ENCODE measurements at regions not wholly inside any gene's neighbourhood (a gene's known extent, or its start where the extent isn't known, plus 50 kb on each side); places are given as distances from the start of the nearest gene placed in this dataset.

DNA sequence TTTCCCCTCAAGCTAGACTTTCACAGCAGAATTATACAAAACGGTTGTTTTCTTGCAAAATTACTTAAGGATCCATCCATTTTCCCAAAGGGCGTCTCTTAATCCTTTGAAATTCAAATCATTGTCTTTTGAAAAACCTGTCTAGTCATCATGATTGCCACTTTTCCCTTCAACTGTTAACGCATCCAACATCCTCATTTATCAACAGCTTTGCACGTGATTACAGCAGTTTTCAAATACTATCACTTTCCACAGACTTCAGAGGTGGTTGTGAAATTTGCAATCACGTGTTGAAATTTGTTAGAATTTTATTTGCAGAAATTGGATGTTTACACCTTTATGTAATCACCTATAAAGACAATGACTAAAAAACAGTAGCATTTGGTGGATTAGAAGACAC is 304.4 kb upstream of the SLC39A10 start:
- Histone ChIP-seq H3K4me2 (no peak overlapping the region), H3K27ac (peak overlapping the region in 1 of 11 experiments; percentile 0; a peak in 1 of 22 replicates), H3K4me1 (no peaks in the 10 kb centered on the region), H4K20me1 (no peaks in the 10 kb centered on the region), H3K4me3 (no peak overlapping the region), H3K9ac (no peak overlapping the region), H3K9me3 (replicated peaks in 1 of 11) (peaks cover 0 to 12% (median 3%) of the 10 kb centered on the region in 11 experiments; a peak in 6 of 22 replicates), H3K36me3 (no peaks in the 10 kb centered on the region), H3K27me3 (no peaks in the 10 kb centered on the region)
- TF ChIP-seq Cebpa-rat (IDR thresholded peaks at IDR 0.05) = no peak

DNA sequence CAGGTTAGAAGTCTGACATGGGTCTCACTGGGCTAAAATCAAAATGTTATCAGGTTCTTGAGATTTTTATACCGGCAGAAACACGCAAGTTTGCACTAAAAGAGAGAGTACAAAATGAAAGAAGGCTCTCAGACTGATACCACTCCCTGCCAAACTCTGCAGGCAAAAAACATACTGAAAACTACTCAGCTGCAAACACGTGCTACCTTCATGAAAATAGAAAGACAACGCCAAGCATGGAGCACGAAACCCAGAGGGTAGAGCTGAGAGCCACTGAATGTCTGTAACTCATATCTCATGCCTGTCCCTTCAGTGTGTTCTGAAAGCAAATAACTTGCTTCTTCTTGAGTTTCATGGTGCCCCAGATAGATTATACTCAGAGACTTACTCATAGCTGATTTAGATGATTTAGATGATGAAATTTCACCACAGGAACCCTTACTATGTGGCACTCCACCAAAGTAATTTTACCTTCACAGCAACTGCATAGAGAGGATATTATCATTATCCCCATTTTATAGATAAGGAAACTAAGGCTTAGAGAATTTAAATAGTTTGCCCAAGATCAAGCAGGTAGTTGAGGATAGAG is 313.0 kb upstream of the SLC39A10 start:
- Histone ChIP-seq H3K4me1 (peaks cover 0 to 7% (median 0%) of the 10 kb centered on the region in 10 experiments; a peak in 2 of 20 replicates), H3K4me2 (no peak overlapping the region), H3K9me3 (replicated peaks in 1 of 11) (peaks cover 0 to 13% (median 4%) of the 10 kb centered on the region in 11 experiments; a peak in 9 of 22 replicates), H4K20me1 (no peaks in the 10 kb centered on the region), H3K36me3 (no peaks in the 10 kb centered on the region), H3K4me3 (no peak overlapping the region), H3K9ac (no peak overlapping the region), H3K27me3 (no peaks in the 10 kb centered on the region), H3K27ac (no peak overlapping the region)
- no peak for TF ChIP-seq Cebpa-rat (IDR thresholded peaks at IDR 0.05)

DNA sequence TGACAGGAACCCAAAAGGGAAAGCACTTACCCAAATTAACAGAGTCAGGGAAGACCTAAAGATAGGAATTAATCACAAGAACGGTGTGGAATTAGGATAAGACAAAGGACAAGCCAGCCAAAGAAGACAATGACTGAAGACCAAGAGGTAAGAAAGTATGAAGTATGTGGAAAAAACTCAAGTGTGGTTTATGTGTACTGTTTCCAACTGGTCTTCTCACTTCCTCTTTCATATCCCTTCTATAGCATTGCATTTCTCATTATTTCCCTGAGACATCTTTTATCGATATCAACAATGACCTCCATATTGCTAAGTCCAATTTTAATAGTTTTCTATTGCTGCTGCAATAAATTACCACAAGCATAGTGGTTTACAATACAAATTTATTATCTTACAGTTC is 313.5 kb upstream of the SLC39A10 start:
- Histone ChIP-seq H3K27me3 (no peaks in the 10 kb centered on the region), H3K36me3 (no peaks in the 10 kb centered on the region), H3K27ac (no peak overlapping the region), H3K4me2 (no peak overlapping the region), H3K4me1 (peaks cover 0 to 7% (median 0%) of the 10 kb centered on the region in 10 experiments; a peak in 2 of 20 replicates), H3K9ac (no peak overlapping the region), H3K9me3 (replicated peaks in 1 of 11) (peaks cover 0 to 13% (median under 1%) of the 10 kb centered on the region in 11 experiments; a peak in 9 of 22 replicates), H4K20me1 (no peaks in the 10 kb centered on the region), H3K4me3 (no peak overlapping the region)
- no peak for TF ChIP-seq Cebpa-rat (IDR thresholded peaks at IDR 0.05)

DNA sequence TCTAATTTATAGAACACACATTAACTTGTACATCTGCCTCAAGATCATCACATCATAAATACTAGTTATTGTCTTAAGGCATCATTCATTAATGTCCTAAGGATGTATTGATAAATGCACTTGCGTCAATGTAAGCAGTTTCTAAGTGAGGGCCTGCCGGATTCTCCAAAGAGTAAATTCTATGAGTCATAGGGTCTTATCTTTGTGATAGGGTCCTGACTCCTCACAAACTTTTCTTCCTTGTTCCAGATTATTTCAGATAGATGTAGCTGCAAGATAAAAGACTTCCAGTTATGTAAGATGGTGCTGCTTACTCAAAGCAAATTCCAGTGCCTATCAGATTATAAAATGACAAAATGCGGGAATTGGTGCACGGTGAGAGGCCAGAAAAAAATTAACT is 315.0 kb upstream of the SLC39A10 start:
- no peak for TF ChIP-seq Cebpa-rat (IDR thresholded peaks at IDR 0.05)
- Histone ChIP-seq H4K20me1 (no peaks in the 10 kb centered on the region), H3K9me3 (replicated peaks in 1 of 11) (peaks cover 0 to 13% (median 0%) of the 10 kb centered on the region in 11 experiments; a peak in 3 of 22 replicates), H3K36me3 (no peaks in the 10 kb centered on the region), H3K4me1 (peaks cover 4 to 11% (median 8%) of the 10 kb centered on the region in 10 experiments; a peak in 9 of 20 replicates), H3K27me3 (no peaks in the 10 kb centered on the region), H3K9ac (no peak overlapping the region), H3K27ac (no peak overlapping the region), H3K4me3 (no peak overlapping the region), H3K4me2 (no peak overlapping the region)

DNA sequence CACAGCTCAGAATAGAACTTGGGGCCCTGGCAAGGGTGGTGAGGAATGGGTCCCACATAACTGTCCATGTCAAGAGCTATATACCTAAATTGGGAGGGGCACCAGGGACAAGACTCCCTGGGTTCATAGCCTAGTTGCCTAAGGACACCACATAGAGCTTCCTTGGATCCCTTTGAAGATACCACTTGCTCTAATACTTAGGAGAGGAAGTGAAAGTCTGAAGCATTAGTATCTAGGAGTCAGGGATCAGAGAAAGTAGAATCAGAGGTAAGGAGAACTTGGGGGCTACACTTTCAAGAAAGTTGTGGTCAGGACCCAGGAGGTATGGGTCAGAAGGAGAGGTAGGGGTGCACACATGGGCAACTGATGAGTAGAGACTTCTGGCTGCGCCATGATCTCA is 318.2 kb upstream of the SLC39A10 start:
- H4K20me1 ChIP-seq = no peaks in the 10 kb centered on the region
- no peak overlapping the region for H3K4me3 ChIP-seq
- H3K4me1 ChIP-seq = peaks cover 4 to 11% (median 8%) of the 10 kb centered on the region in 10 experiments; a peak in 9 of 20 replicates
- no peak for TF ChIP-seq Cebpa-rat (IDR thresholded peaks at IDR 0.05)
- H3K9me3 ChIP-seq (replicated peaks in 1 of 11) = peaks cover 0 to 9% (median 0%) of the 10 kb centered on the region in 11 experiments; a peak in 4 of 22 replicates
- peak overlapping the region in 1 of 11 experiments; percentile 33; a peak in 1 of 22 replicates for H3K4me2 ChIP-seq
- H3K36me3 ChIP-seq = no peaks in the 10 kb centered on the region
- no peak overlapping the region for H3K27ac ChIP-seq
- H3K27me3 ChIP-seq = no peaks in the 10 kb centered on the region
- no peak overlapping the region for H3K9ac ChIP-seq

DNA sequence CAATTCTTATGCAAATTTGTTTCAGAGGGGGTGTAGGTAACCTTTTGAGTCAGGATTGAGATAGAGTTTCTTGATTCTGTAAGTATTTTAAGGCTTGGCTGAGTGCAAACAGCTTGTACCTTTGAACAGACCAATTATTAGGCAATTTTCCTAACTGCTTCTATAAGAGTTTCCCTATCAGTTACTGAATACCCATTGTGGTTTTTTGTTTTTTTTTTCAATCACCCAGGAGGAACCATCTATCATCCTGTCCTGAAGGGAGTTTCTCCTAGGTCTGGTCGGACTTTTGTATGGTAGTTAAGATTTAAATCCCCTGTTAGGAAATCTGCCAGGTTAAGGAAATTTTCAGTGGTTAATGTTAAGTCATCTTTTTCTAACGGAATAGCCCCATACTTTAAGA is 319.4 kb upstream of the SLC39A10 start:
- no peaks in the 10 kb centered on the region for H4K20me1 ChIP-seq
- TF ChIP-seq Cebpa-rat (IDR thresholded peaks at IDR 0.05) = no peak
- H3K9ac ChIP-seq = no peak overlapping the region
- no peaks in the 10 kb centered on the region for H3K27me3 ChIP-seq
- H3K36me3 ChIP-seq = no peaks in the 10 kb centered on the region
- H3K9me3 ChIP-seq (replicated peaks in 1 of 11) = peaks cover 0 to 9% (median 0%) of the 10 kb centered on the region in 11 experiments; a peak in 2 of 22 replicates
- peak overlapping the region in 5 of 11 experiments; percentile 7 to 52 (median 37); a peak in 9 of 22 replicates for H3K4me2 ChIP-seq
- peaks cover 4 to 11% (median 8%) of the 10 kb centered on the region in 10 experiments; a peak in 9 of 20 replicates for H3K4me1 ChIP-seq
- H3K4me3 ChIP-seq = no peak overlapping the region
- H3K27ac ChIP-seq = peak overlapping the region in 1 of 11 experiments; percentile 22; a peak in 1 of 22 replicates

DNA sequence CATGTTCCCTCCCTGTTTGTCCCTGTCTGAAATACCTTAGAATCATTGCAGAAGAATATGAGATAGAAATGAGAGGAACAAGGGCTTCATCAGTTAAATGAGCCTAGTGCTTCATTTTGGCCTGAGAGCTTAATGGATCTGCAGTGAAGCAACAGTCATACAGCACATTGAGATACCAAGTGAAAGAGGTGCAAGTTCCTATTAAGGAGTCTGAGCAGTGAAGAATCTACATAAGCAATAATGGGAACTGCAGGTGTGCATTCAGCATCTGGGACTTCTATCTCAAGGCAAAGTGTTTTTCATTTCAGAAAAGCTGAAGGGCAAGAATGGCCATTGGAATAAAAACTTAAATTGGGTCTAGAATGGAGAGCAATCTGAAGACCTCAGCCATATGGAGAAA is 323.2 kb upstream of the SLC39A10 start:
- no peak for TF ChIP-seq Cebpa-rat (IDR thresholded peaks at IDR 0.05)

DNA sequence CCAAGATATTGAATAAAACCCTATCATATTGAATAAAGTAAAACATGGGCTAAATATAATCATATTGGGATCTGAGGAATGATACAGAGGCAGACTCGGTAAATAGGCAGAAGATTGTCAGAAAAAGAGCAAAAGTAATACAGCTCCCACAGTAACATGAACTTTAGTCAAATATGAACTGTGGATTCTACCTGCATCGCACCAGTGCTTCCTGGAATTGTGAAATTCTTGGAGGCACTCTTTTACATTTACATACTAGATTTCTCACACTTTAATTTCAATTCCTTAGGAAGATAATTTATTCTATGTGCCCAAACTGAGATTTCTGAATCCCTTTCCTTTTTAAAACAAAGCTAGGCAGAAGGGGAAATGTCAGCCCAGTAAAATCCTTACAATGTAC is 325.1 kb upstream of the SLC39A10 start:
- no peak overlapping the region for H3K4me2 ChIP-seq
- H3K4me3 ChIP-seq = no peak overlapping the region
- no peak overlapping the region for H3K9ac ChIP-seq
- H3K27ac ChIP-seq = no peak overlapping the region
- peaks cover 0 to 10% (median 4%) of the 10 kb centered on the region in 11 experiments; a peak in 4 of 22 replicates for H3K9me3 ChIP-seq (replicated peaks in 1 of 11)
- no peak for TF ChIP-seq Cebpa-rat (IDR thresholded peaks at IDR 0.05)
- H3K36me3 ChIP-seq = no peaks in the 10 kb centered on the region
- no peaks in the 10 kb centered on the region for H4K20me1 ChIP-seq
- H3K27me3 ChIP-seq = no peaks in the 10 kb centered on the region
- H3K4me1 ChIP-seq = peaks cover 0 to 5% (median 0%) of the 10 kb centered on the region in 10 experiments; a peak in 2 of 20 replicates

More for the DNA sequence above, 323.2 kb upstream of the SLC39A10 start:
- H3K9me3 ChIP-seq (replicated peaks in 1 of 11) = peaks cover 0 to 10% (median 4%) of the 10 kb centered on the region in 11 experiments; a peak in 4 of 22 replicates
- no peaks in the 10 kb centered on the region for H4K20me1 ChIP-seq
- H3K27me3 ChIP-seq = no peaks in the 10 kb centered on the region
- no peak overlapping the region for H3K4me3 ChIP-seq
- H3K9ac ChIP-seq = no peak overlapping the region
- no peaks in the 10 kb centered on the region for H3K36me3 ChIP-seq
- peaks cover 4 to 15% (median 8%) of the 10 kb centered on the region in 10 experiments; a peak in 10 of 20 replicates for H3K4me1 ChIP-seq
- H3K27ac ChIP-seq = no peak overlapping the region
- H3K4me2 ChIP-seq = no peak overlapping the region

DNA sequence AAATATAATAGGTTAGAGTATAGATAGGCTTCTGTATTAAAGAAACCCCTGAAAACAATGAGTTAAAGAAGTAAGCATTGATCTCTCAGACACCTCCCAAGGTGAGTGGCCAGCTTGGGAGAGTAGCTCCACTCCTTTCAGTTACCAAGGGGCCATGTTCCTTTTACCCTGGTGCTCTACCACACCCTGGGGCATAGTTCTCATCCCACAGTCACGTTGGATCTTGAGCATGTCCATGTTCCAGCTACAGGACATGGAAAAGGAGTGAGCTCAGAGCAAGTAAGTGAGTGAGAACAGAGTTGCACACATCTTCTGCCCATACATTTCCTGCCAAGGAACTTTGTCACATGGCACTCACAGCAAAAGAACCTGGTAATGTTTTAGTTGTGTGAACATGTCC is 325.9 kb upstream of the SLC39A10 start:
- peaks cover 0 to 5% (median 0%) of the 10 kb centered on the region in 10 experiments; a peak in 2 of 20 replicates for H3K4me1 ChIP-seq
- H3K9me3 ChIP-seq (replicated peaks in 1 of 11) = peaks cover 0 to 10% (median 4%) of the 10 kb centered on the region in 11 experiments; a peak in 4 of 22 replicates
- no peak overlapping the region for H3K4me3 ChIP-seq
- no peaks in the 10 kb centered on the region for H4K20me1 ChIP-seq
- no peak for TF ChIP-seq Cebpa-rat (IDR thresholded peaks at IDR 0.05)
- H3K36me3 ChIP-seq = no peaks in the 10 kb centered on the region
- no peak overlapping the region for H3K9ac ChIP-seq
- no peaks in the 10 kb centered on the region for H3K27me3 ChIP-seq
- no peak overlapping the region for H3K27ac ChIP-seq
- peak overlapping the region in 1 of 11 experiments; percentile 22; a peak in 3 of 22 replicates for H3K4me2 ChIP-seq
